ENCODE measurements at regions not wholly inside any gene's neighbourhood (a gene's known extent, or its start where the extent isn't known, plus 50 kb on each side); places are given as distances from the start of the nearest gene placed in this dataset.
A peak's percentile ranks its signal among the peaks of the same experiment; 100 is the strongest.

GRCh38 chr7:115081772-115082171 is 159.9 kb downstream of the MDFIC start:
- Histone ChIP-seq H3K4me3 (ENCODE audit: insufficient read depth in 1 of 2, low read depth in 1 of 2, low read length in 2 of 2) (no peak overlapping the region), H3K27me3 (ENCODE audit: control insufficient read depth in 1 of 2, insufficient read depth in 1 of 2, low read length in 2 of 2) (no peaks in the 10 kb centered on the region), H2BK120ac (ENCODE audit: low read depth, low read length) (no peak overlapping the region), H3K14ac (ENCODE audit: low read length in 2 of 2) (no peak overlapping the region), H3K4ac (ENCODE audit: low read depth in 1 of 2, low read length in 2 of 2) (no peak overlapping the region), H3K18ac (ENCODE audit: low read depth in 1 of 2, low read length in 2 of 2) (no peak overlapping the region), H2BK15ac (ENCODE audit: low read depth, poor library complexity, severe bottlenecking) (no peak overlapping the region), H4K91ac (ENCODE audit: low read length) (no peak overlapping the region), H3K27ac (ENCODE audit: low read length, poor library complexity, severe bottlenecking) (no peak overlapping the region), H2BK12ac (ENCODE audit: low read length in 2 of 2) (no peak overlapping the region), H3K4me1 (ENCODE audit: control insufficient read depth, insufficient read depth, low read depth, low read length) (no peaks in the 10 kb centered on the region), H3K36me3 (ENCODE audit: control insufficient read depth in 1 of 2, insufficient read depth in 2 of 2, low read depth in 1 of 2, low read length in 2 of 2) (no peaks in the 10 kb centered on the region), H2AK5ac (ENCODE audit: low read length, severe bottlenecking) (no peak overlapping the region), H3K4me2 (ENCODE audit: low read length, poor library complexity, severe bottlenecking) (no peak overlapping the region), H2AFZ (ENCODE audit: low read depth, low read length) (no peak overlapping the region), H3K23ac (ENCODE audit: low read length in 2 of 2) (no peak overlapping the region), H4K8ac (ENCODE audit: low read length) (no peak overlapping the region), H3K79me1 (replicated peaks; ENCODE audit: low read length, poor library complexity, severe bottlenecking) (no peaks in the 10 kb centered on the region), H3K9ac (ENCODE audit: low read length) (no peak overlapping the region), H2BK5ac (ENCODE audit: low read depth, low read length, poor library complexity, severe bottlenecking) (no peak overlapping the region), H3K9me3 (ENCODE audit: control insufficient read depth, low read length) (no peaks in the 10 kb centered on the region)
- 70% methylated on average over 2 of the region's 3 CpGs for WGBS
- no peak for DNase-seq

GRCh38 chr7:115078851-115079250 is 157.0 kb downstream of the MDFIC start:
- no peaks in the 10 kb centered on the region for H3K36me3 ChIP-seq (ENCODE audit: control insufficient read depth in 1 of 2, insufficient read depth in 2 of 2, low read depth in 1 of 2, low read length in 2 of 2)
- H3K23ac ChIP-seq (ENCODE audit: low read length in 2 of 2) = no peak overlapping the region
- no peaks in the 10 kb centered on the region for H3K27me3 ChIP-seq (ENCODE audit: control insufficient read depth in 1 of 2, insufficient read depth in 1 of 2, low read length in 2 of 2)
- H3K14ac ChIP-seq (ENCODE audit: low read length in 2 of 2) = no peak overlapping the region
- H3K9me3 ChIP-seq (ENCODE audit: control insufficient read depth, low read length) = no peaks in the 10 kb centered on the region
- H2BK120ac ChIP-seq (ENCODE audit: low read depth, low read length) = no peak overlapping the region
- no peak overlapping the region for H3K4me3 ChIP-seq (ENCODE audit: insufficient read depth in 1 of 2, low read depth in 1 of 2, low read length in 2 of 2)
- DNase-seq = no peak
- no peak overlapping the region for H2BK5ac ChIP-seq (ENCODE audit: low read depth, low read length, poor library complexity, severe bottlenecking)
- H3K4me2 ChIP-seq (ENCODE audit: low read length, poor library complexity, severe bottlenecking) = no peak overlapping the region
- no peaks in the 10 kb centered on the region for H3K79me1 ChIP-seq (replicated peaks; ENCODE audit: low read length, poor library complexity, severe bottlenecking)
- H2AK5ac ChIP-seq (ENCODE audit: low read length, severe bottlenecking) = no peak overlapping the region
- H3K9ac ChIP-seq (ENCODE audit: low read length) = no peak overlapping the region
- no peak overlapping the region for H3K27ac ChIP-seq (ENCODE audit: low read length, poor library complexity, severe bottlenecking)
- no peak overlapping the region for H3K18ac ChIP-seq (ENCODE audit: low read depth in 1 of 2, low read length in 2 of 2)
- no peak overlapping the region for H3K4ac ChIP-seq (ENCODE audit: low read depth in 1 of 2, low read length in 2 of 2)
- H2AFZ ChIP-seq (ENCODE audit: low read depth, low read length) = no peak overlapping the region
- no peak overlapping the region for H4K8ac ChIP-seq (ENCODE audit: low read length)
- H2BK12ac ChIP-seq (ENCODE audit: low read length in 2 of 2) = no peak overlapping the region
- H2BK15ac ChIP-seq (ENCODE audit: low read depth, poor library complexity, severe bottlenecking) = peak overlapping the region; percentile 23
- no CpG with 5 or more reads among the region's 1 CpG for WGBS
- no peaks in the 10 kb centered on the region for H3K4me1 ChIP-seq (ENCODE audit: control insufficient read depth, insufficient read depth, low read depth, low read length)
- H4K91ac ChIP-seq (ENCODE audit: low read length) = no peak overlapping the region

GRCh38 chr7:115078386-115078785 is 156.5 kb downstream of the MDFIC start:
- H2BK120ac ChIP-seq (ENCODE audit: low read depth, low read length) = no peak overlapping the region
- H2AFZ ChIP-seq (ENCODE audit: low read depth, low read length) = no peak overlapping the region
- H4K8ac ChIP-seq (ENCODE audit: low read length) = no peak overlapping the region
- no peaks in the 10 kb centered on the region for H3K4me1 ChIP-seq (ENCODE audit: control insufficient read depth, insufficient read depth, low read depth, low read length)
- no peaks in the 10 kb centered on the region for H3K36me3 ChIP-seq (ENCODE audit: control insufficient read depth in 1 of 2, insufficient read depth in 2 of 2, low read depth in 1 of 2, low read length in 2 of 2)
- H3K9me3 ChIP-seq (ENCODE audit: control insufficient read depth, low read length) = no peaks in the 10 kb centered on the region
- no peak for DNase-seq
- no peak overlapping the region for H3K4ac ChIP-seq (ENCODE audit: low read depth in 1 of 2, low read length in 2 of 2)
- no peak overlapping the region for H2AK5ac ChIP-seq (ENCODE audit: low read length, severe bottlenecking)
- no peak overlapping the region for H2BK15ac ChIP-seq (ENCODE audit: low read depth, poor library complexity, severe bottlenecking)
- H2BK12ac ChIP-seq (ENCODE audit: low read length in 2 of 2) = no peak overlapping the region
- H3K27me3 ChIP-seq (ENCODE audit: control insufficient read depth in 1 of 2, insufficient read depth in 1 of 2, low read length in 2 of 2) = no peaks in the 10 kb centered on the region
- no peak overlapping the region for H3K18ac ChIP-seq (ENCODE audit: low read depth in 1 of 2, low read length in 2 of 2)
- no peak overlapping the region for H3K4me2 ChIP-seq (ENCODE audit: low read length, poor library complexity, severe bottlenecking)
- no peaks in the 10 kb centered on the region for H3K79me1 ChIP-seq (replicated peaks; ENCODE audit: low read length, poor library complexity, severe bottlenecking)
- no peak overlapping the region for H3K14ac ChIP-seq (ENCODE audit: low read length in 2 of 2)
- no peak overlapping the region for H4K91ac ChIP-seq (ENCODE audit: low read length)
- H3K9ac ChIP-seq (ENCODE audit: low read length) = no peak overlapping the region
- no peak overlapping the region for H3K23ac ChIP-seq (ENCODE audit: low read length in 2 of 2)
- H2BK5ac ChIP-seq (ENCODE audit: low read depth, low read length, poor library complexity, severe bottlenecking) = no peak overlapping the region
- H3K27ac ChIP-seq (ENCODE audit: low read length, poor library complexity, severe bottlenecking) = no peak overlapping the region
- H3K4me3 ChIP-seq (ENCODE audit: insufficient read depth in 1 of 2, low read depth in 1 of 2, low read length in 2 of 2) = no peak overlapping the region

GRCh38 chr7:115070311-115070710 is 148.4 kb downstream of the MDFIC start:
- Histone ChIP-seq H2BK15ac (ENCODE audit: low read depth, poor library complexity, severe bottlenecking) (no peak overlapping the region), H3K79me1 (replicated peaks; ENCODE audit: low read length, poor library complexity, severe bottlenecking) (no peaks in the 10 kb centered on the region), H3K4me1 (ENCODE audit: control insufficient read depth, insufficient read depth, low read depth, low read length) (no peaks in the 10 kb centered on the region), H3K14ac (ENCODE audit: low read length in 2 of 2) (no peak overlapping the region), H3K9me3 (ENCODE audit: control insufficient read depth, low read length) (no peaks in the 10 kb centered on the region), H2BK12ac (ENCODE audit: low read length in 2 of 2) (no peak overlapping the region), H3K27ac (ENCODE audit: low read length, poor library complexity, severe bottlenecking) (no peak overlapping the region), H3K18ac (ENCODE audit: low read depth in 1 of 2, low read length in 2 of 2) (no peak overlapping the region), H3K4ac (ENCODE audit: low read depth in 1 of 2, low read length in 2 of 2) (no peak overlapping the region), H4K91ac (ENCODE audit: low read length) (no peak overlapping the region), H3K23ac (ENCODE audit: low read length in 2 of 2) (no peak overlapping the region), H3K9ac (ENCODE audit: low read length) (no peak overlapping the region), H4K8ac (ENCODE audit: low read length) (no peak overlapping the region), H2AFZ (ENCODE audit: low read depth, low read length) (no peak overlapping the region), H3K36me3 (ENCODE audit: control insufficient read depth in 1 of 2, insufficient read depth in 2 of 2, low read depth in 1 of 2, low read length in 2 of 2) (no peaks in the 10 kb centered on the region), H3K4me3 (ENCODE audit: insufficient read depth in 1 of 2, low read depth in 1 of 2, low read length in 2 of 2) (no peak overlapping the region), H2BK120ac (ENCODE audit: low read depth, low read length) (no peak overlapping the region), H2BK5ac (ENCODE audit: low read depth, low read length, poor library complexity, severe bottlenecking) (no peak overlapping the region), H3K27me3 (ENCODE audit: control insufficient read depth in 1 of 2, insufficient read depth in 1 of 2, low read length in 2 of 2) (no peaks in the 10 kb centered on the region), H3K4me2 (ENCODE audit: low read length, poor library complexity, severe bottlenecking) (no peak overlapping the region), H2AK5ac (ENCODE audit: low read length, severe bottlenecking) (no peak overlapping the region)
- no peak for DNase-seq
- 93% methylated on average over 1 of the region's 1 CpG for WGBS
